Neuronal stem cell (in vitro differentiated cells): ENCODE measurements at regions not wholly inside any gene's neighbourhood (a gene's known extent, or its start where the extent isn't known, plus 50 kb on each side); places are given as distances from the start of the nearest gene placed in this dataset.
"Not testable (repeated sequence)": the region's sequence is repeated elsewhere in the genome, so short reads cannot be mapped to it uniquely, and the experiment has no call there.

Source experiments
- DNase-seq: peaks from one replicate; pipeline ENCODE4 v3.0.0-alpha.2; 2013; ENCODE audit warnings: low spot score
- H2AFZ ChIP-seq: one replicate; pipeline ENCODE4 v1.6.1; 2013; ENCODE audit warnings: mild to moderate bottlenecking, low read length, inconsistent platforms
- H2AK5ac ChIP-seq: 2 replicates; pipeline ENCODE4 v1.6.1; 2013; ENCODE audit warnings: low read depth, mild to moderate bottlenecking, inconsistent platforms, low read length, moderate library complexity, mixed read lengths
- H2BK120ac ChIP-seq: 2 replicates; pipeline ENCODE4 v1.6.1; 2013; ENCODE audit warnings: low read depth, mild to moderate bottlenecking, inconsistent platforms, low read length, moderate library complexity, mixed read lengths
- H2BK12ac ChIP-seq: one replicate; pipeline ENCODE4 v1.6.1; 2013; ENCODE audit warnings: low read length, inconsistent platforms
- H2BK15ac ChIP-seq: 2 replicates; pipeline ENCODE4 v1.6.1; 2013; ENCODE audit warnings: mild to moderate bottlenecking, low read length, inconsistent platforms, mixed read lengths
- H2BK5ac ChIP-seq: one replicate; pipeline ENCODE4 v1.6.1; 2013; ENCODE audit warnings: inconsistent platforms, mild to moderate bottlenecking, low read length, moderate library complexity
- H3K14ac ChIP-seq: one replicate; pipeline ENCODE4 v1.6.1; 2013; ENCODE audit warnings: low read length, inconsistent platforms
- H3K18ac ChIP-seq: 2 replicates; pipeline ENCODE4 v1.6.1; 2013; ENCODE audit warnings: low read length, inconsistent platforms
- H3K23ac ChIP-seq: 2 replicates; pipeline ENCODE4 v1.6.1; 2013; ENCODE audit warnings: low read depth, mild to moderate bottlenecking, mixed read lengths, low read length, inconsistent platforms; ENCODE audit not compliant: poor library complexity
- H3K27ac ChIP-seq: replicated peaks from 3 replicates; pipeline ENCODE4 v1.5.1; 2013; ENCODE audit warnings: low read length, inconsistent platforms
- H3K27me3 ChIP-seq, 3 experiments: 2 replicates each; pipeline ENCODE4 v1.6.1; 2013; ENCODE audit warnings: low read length in 3 of 3, mild to moderate bottlenecking in 2 of 3, inconsistent platforms in 1 of 3, low read depth in 1 of 3, mixed read lengths in 1 of 3, moderate library complexity in 1 of 3; ENCODE audit not compliant: control insufficient read depth in 3 of 3, insufficient read depth in 3 of 3
- H3K36me3 ChIP-seq, 2 donors: replicated peaks in 1 of 2; 2 replicates each; pipeline ENCODE4 v1.6.1; 2013; ENCODE audit warnings: low read length in 2 of 2; ENCODE audit not compliant: control insufficient read depth in 2 of 2, insufficient read depth in 2 of 2
- H3K4ac ChIP-seq: 2 replicates; pipeline ENCODE4 v1.6.1; 2013; ENCODE audit warnings: inconsistent platforms, mild to moderate bottlenecking, low read length, moderate library complexity
- H3K4me1 ChIP-seq, 2 donors: 1 replicate in 1 of 2; 2 replicates in 1 of 2; pipeline ENCODE4 v1.6.1; 2013; ENCODE audit warnings: low read length in 2 of 2, low read depth in 1 of 2; ENCODE audit not compliant: control insufficient read depth in 2 of 2, insufficient read depth in 1 of 2
- H3K4me2 ChIP-seq: one replicate; pipeline ENCODE4 v1.6.1; 2013; ENCODE audit warnings: mild to moderate bottlenecking, low read length, inconsistent platforms; ENCODE audit not compliant: insufficient read depth, poor library complexity, severe bottlenecking
- H3K4me3 ChIP-seq, 2 donors: 2 replicates each; pipeline ENCODE4 v1.5.1; 2013; ENCODE audit warnings: low read length in 2 of 2, mild to moderate bottlenecking in 2 of 2, inconsistent platforms in 1 of 2, moderate library complexity in 1 of 2
- H3K79me1 ChIP-seq: one replicate; pipeline ENCODE4 v1.6.1; 2013; ENCODE audit warnings: low read depth, mild to moderate bottlenecking, inconsistent platforms, low read length, moderate library complexity
- H3K9ac ChIP-seq: one replicate; pipeline ENCODE4 v1.6.1; 2013; ENCODE audit warnings: mild to moderate bottlenecking, low read depth, low read length, inconsistent platforms; ENCODE audit not compliant: poor library complexity
- H3K9me3 ChIP-seq, 2 donors: replicated peaks in 1 of 2; 2 replicates each; pipeline versions ENCODE3 to v1.6.1; 2013; ENCODE audit warnings: low read length in 2 of 2, mild to moderate bottlenecking in 2 of 2, inconsistent platforms in 1 of 2, low read depth in 1 of 2, mixed read lengths in 1 of 2, moderate library complexity in 1 of 2; ENCODE audit not compliant: control insufficient read depth in 2 of 2, insufficient read depth in 1 of 2
- H4K8ac ChIP-seq: one replicate; pipeline ENCODE4 v1.6.1; 2013; ENCODE audit warnings: low read depth, mild to moderate bottlenecking, inconsistent platforms, low read length, moderate library complexity
- H4K91ac ChIP-seq: one replicate; pipeline ENCODE4 v1.6.1; 2013; ENCODE audit warnings: low read length, low read depth, mild to moderate bottlenecking, inconsistent platforms; ENCODE audit not compliant: poor library complexity
- WGBS, 2 donors: extraction: QIAGEN DNeasy Blood & Tissue Kit; methylation state at CpG; one replicate each; pipeline ENCODE4 v1.1.7; 2013; ENCODE audit warnings: missing lambda C conversion rate in 2 of 2, mixed read lengths in 1 of 2; ENCODE audit not compliant: insufficient read length in 2 of 2, insufficient replicate concordance in 1 of 2; ENCODE audit errors: extremely low coverage in 2 of 2; 5-methylcytosine and 5-hydroxymethylcytosine counted together

GRCh38 chr13:22959859-22960258 is 220.9 kb upstream of the SGCG start:
- H2AFZ ChIP-seq, H3K79me1 ChIP-seq, H2BK5ac ChIP-seq, H3K4ac ChIP-seq, H3K4me1 ChIP-seq, H3K4me3 ChIP-seq, DNase-seq, H4K8ac ChIP-seq, H3K18ac ChIP-seq, H3K27ac ChIP-seq, H3K36me3 ChIP-seq, H3K4me2 ChIP-seq, H2BK120ac ChIP-seq, H4K91ac ChIP-seq, H3K9me3 ChIP-seq, H3K27me3 ChIP-seq, H3K23ac ChIP-seq, H2AK5ac ChIP-seq, H2BK15ac ChIP-seq, H2BK12ac ChIP-seq, H3K14ac ChIP-seq, H3K9ac ChIP-seq: not testable (repeated sequence)
- WGBS, 2 donors: no CpG with 5 or more reads among the region's 14 CpGs

DNA sequence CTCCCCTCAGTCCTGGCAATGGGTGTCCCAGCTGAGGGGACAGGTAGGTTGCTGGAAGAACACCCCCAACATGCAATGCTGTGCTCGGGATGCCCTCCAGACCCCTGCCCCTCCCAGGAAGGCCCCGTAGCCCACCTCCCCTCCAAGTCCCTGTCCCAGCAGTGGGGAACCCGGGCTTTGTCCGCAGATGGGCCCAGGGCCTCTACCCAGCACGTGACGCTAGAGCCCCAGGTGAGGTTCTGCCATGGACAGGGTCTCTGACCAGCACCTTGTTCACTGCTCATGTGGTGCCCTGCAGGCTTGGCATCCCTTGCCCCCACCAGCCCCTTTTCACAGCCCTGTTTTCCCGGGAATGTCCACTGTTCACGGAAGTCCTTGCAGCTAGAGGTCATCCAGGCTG is 220.0 kb upstream of the SGCG start:
- H4K91ac ChIP-seq: no peak overlapping the region
- H2AK5ac ChIP-seq: no peak overlapping the region
- peak overlapping the region; percentile 75 for H2BK5ac ChIP-seq
- H3K9me3 ChIP-seq: no peaks in the 10 kb centered on the region
- peak overlapping the region; percentile 29 for H2AFZ ChIP-seq
- H3K79me1 ChIP-seq: no peaks in the 10 kb centered on the region
- no peak overlapping the region for H3K9ac ChIP-seq
- H4K8ac ChIP-seq: peak overlapping the region; percentile 48
- no peaks in the 10 kb centered on the region for H3K4me1 ChIP-seq
- no peaks in the 10 kb centered on the region for H3K36me3 ChIP-seq
- H3K4ac ChIP-seq: no peak overlapping the region
- H3K4me2 ChIP-seq: no peak overlapping the region
- no peak overlapping the region for H3K23ac ChIP-seq
- H3K27me3 ChIP-seq: no peaks in the 10 kb centered on the region
- peak overlapping the region; percentile 61 for H2BK120ac ChIP-seq
- H3K18ac ChIP-seq: no peak overlapping the region
- no peak overlapping the region for H2BK12ac ChIP-seq
- H3K27ac ChIP-seq: no peak overlapping the region
- WGBS, 2 donors: no CpG with 5 or more reads among the region's 8 CpGs
- no peak for DNase-seq
- no peak overlapping the region for H2BK15ac ChIP-seq
- peak overlapping the region; percentile 6 for H3K14ac ChIP-seq
- H3K4me3 ChIP-seq: no peak overlapping the region

DNA sequence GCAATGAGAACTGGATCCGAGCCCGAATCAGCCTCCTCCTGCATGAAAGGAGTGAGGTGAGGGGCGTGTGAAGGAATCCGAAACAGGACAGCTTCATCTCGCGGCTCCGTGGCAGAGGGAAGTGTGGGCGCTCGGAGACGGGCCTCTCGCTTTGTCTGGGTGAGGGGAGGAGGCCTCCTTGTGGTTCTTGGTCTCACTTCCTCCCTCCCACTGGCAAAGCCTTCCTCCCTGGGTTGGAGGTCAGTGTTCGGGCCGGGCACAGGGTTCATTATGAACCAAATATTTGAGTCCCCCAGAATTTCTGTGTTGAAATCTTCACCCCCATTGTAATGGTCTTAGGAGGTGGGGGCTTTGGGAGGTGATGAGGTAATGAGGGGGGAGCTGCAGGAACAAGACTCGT is 219.4 kb upstream of the SGCG start:
- not testable (repeated sequence) for H3K4me3 ChIP-seq, H3K14ac ChIP-seq, H2AK5ac ChIP-seq, H3K4me1 ChIP-seq, H3K36me3 ChIP-seq, DNase-seq, H2BK120ac ChIP-seq, H2AFZ ChIP-seq, H2BK12ac ChIP-seq, H3K27me3 ChIP-seq, H3K9ac ChIP-seq, H3K4ac ChIP-seq, H3K18ac ChIP-seq, H3K4me2 ChIP-seq, H2BK5ac ChIP-seq, H3K27ac ChIP-seq, H3K9me3 ChIP-seq, H3K23ac ChIP-seq, H3K79me1 ChIP-seq, H2BK15ac ChIP-seq, H4K91ac ChIP-seq
- WGBS, 2 donors: no CpG with 5 or more reads among the region's 14 CpGs
- H4K8ac ChIP-seq: peak overlapping the region; percentile 19

GRCh38 chr13:22961835-22962537 is 218.8 kb upstream of the SGCG start:
- H3K36me3 ChIP-seq: no peaks in the 10 kb centered on the region
- no peak overlapping the region for H2BK120ac ChIP-seq
- no peaks in the 10 kb centered on the region for H3K79me1 ChIP-seq
- H3K9me3 ChIP-seq: no peaks in the 10 kb centered on the region
- H3K4me1 ChIP-seq: no peaks in the 10 kb centered on the region
- H2AFZ ChIP-seq: no peak overlapping the region
- no peak overlapping the region for H3K9ac ChIP-seq
- H3K23ac ChIP-seq: no peak overlapping the region
- H3K27ac ChIP-seq: no peak overlapping the region
- H3K4ac ChIP-seq: no peak overlapping the region
- no peak overlapping the region for H2BK12ac ChIP-seq
- peak overlapping the region; percentile 23 for H4K8ac ChIP-seq
- no CpG with 5 or more reads among the region's 16 CpGs for WGBS, 2 donors
- no peak overlapping the region for H3K4me2 ChIP-seq
- H2AK5ac ChIP-seq: peak overlapping the region; percentile 81
- peak overlapping the region; percentile 64 for H3K18ac ChIP-seq
- peak overlapping the region; percentile 71 for H3K14ac ChIP-seq
- no peaks in the 10 kb centered on the region for H3K27me3 ChIP-seq
- no peak for DNase-seq
- H4K91ac ChIP-seq: no peak overlapping the region
- no peak overlapping the region for H2BK5ac ChIP-seq
- no peak overlapping the region for H3K4me3 ChIP-seq
- no peak overlapping the region for H2BK15ac ChIP-seq
